Ishikawa (cell line): ENCODE measurements at regions not wholly inside any gene's neighbourhood (a gene's known extent, or its start where the extent isn't known, plus 50 kb on each side); places are given as distances from the start of the nearest gene placed in this dataset.

ENCODE experiments used
- CEBPB ChIP-seq: IDR thresholded peaks from 2 replicates; pipeline ENCODE4 v1.6.1; 2012
- CREB1 ChIP-seq: IDR thresholded peaks from 2 replicates; pipeline ENCODE4 v1.6.1; 2012; ENCODE audit warnings: low read depth
- EGR1 ChIP-seq: IDR thresholded peaks from 2 replicates; pipeline ENCODE4 v1.6.1; 2012
- EP300 ChIP-seq: IDR thresholded peaks from 2 replicates; pipeline ENCODE4 v1.6.1; 2012; ENCODE audit warnings: borderline replicate concordance
- FOXM1 ChIP-seq: IDR thresholded peaks from 2 replicates; pipeline ENCODE4 v1.6.1; 2012; ENCODE audit warnings: low read depth, borderline replicate concordance
- MAX ChIP-seq: IDR thresholded peaks from 2 replicates; pipeline ENCODE4 v1.6.1; 2012
- NFIC ChIP-seq: IDR thresholded peaks from 2 replicates; pipeline ENCODE4 v1.6.1; 2012
- RAD21 ChIP-seq: IDR thresholded peaks from 2 replicates; pipeline ENCODE4 v1.6.1; 2012; ENCODE audit warnings: low read depth
- REST ChIP-seq: IDR thresholded peaks from 2 replicates; pipeline ENCODE4 v1.6.1; 2012; ENCODE audit warnings: low read depth, mild to moderate bottlenecking
- TAF1 ChIP-seq: IDR thresholded peaks from 2 replicates; pipeline ENCODE4 v1.6.1; 2012; ENCODE audit warnings: low read depth, mild to moderate bottlenecking
- TCF12 ChIP-seq: IDR thresholded peaks from 2 replicates; pipeline ENCODE4 v1.6.1; 2012; ENCODE audit warnings: low read depth
- TEAD4 ChIP-seq: IDR thresholded peaks from 2 replicates; pipeline ENCODE4 v1.6.1; 2012
- USF1 ChIP-seq: IDR thresholded peaks from 2 replicates; pipeline ENCODE4 v1.6.1; 2012
- YY1 ChIP-seq: IDR thresholded peaks from 2 replicates; pipeline ENCODE4 v1.6.1; 2012; ENCODE audit warnings: low read depth
- ZBTB7A ChIP-seq: IDR thresholded peaks from 2 replicates; pipeline ENCODE4 v1.6.1; 2012; ENCODE audit warnings: low read depth

- peak; percentile 37 for TF ChIP-seq RAD21
Observed at GRCh38 chr4:132227857-132228165, 921.3 kb upstream of the PCDH10 start.

- TF ChIP-seq USF1 = no peak
- TF ChIP-seq TEAD4 = no peak
Observed at GRCh38 chr4:132228676-132229075, 920.4 kb upstream of the PCDH10 start.

- TF ChIP-seq TEAD4 (no peak), NFIC (no peak), CREB1 (no peak)
Observed at GRCh38 chr4:132230025-132230424, 919.1 kb upstream of the PCDH10 start.

- TF ChIP-seq TCF12 (no peak), USF1 (no peak), REST (no peak)
Observed at GRCh38 chr4:132238697-132239096, 910.4 kb upstream of the PCDH10 start.

GRCh38 chr4:132240081-132240480 is 909.0 kb upstream of the PCDH10 start:
- TF ChIP-seq TCF12 (no peak), EGR1 (no peak), YY1 (no peak), REST (no peak), MAX (no peak), EP300 (no peak), RAD21 (no peak), TAF1 (no peak), TEAD4 (no peak), ZBTB7A (no peak), CREB1 (no peak), NFIC (no peak), FOXM1 (no peak), CEBPB (no peak), USF1 (no peak)

- TF ChIP-seq NFIC (no peak), EGR1 (no peak)
Observed at GRCh38 chr4:132245319-132245718, 903.8 kb upstream of the PCDH10 start.

GRCh38 chr4:132264176-132264575 is 884.9 kb upstream of the PCDH10 start:
- no peak for TF ChIP-seq USF1
- no peak for TF ChIP-seq YY1

- no peak for TF ChIP-seq EGR1
- no peak for TF ChIP-seq NFIC
- TF ChIP-seq MAX = no peak
- no peak for TF ChIP-seq TCF12
- no peak for TF ChIP-seq RAD21
- TF ChIP-seq TAF1 = no peak
- TF ChIP-seq ZBTB7A = no peak
- no peak for TF ChIP-seq TEAD4
- TF ChIP-seq EP300 = no peak
- TF ChIP-seq CEBPB = no peak
- no peak for TF ChIP-seq USF1
- no peak for TF ChIP-seq CREB1
- no peak for TF ChIP-seq FOXM1
- TF ChIP-seq YY1 = no peak
Observed at GRCh38 chr4:132266374-132266773, 882.7 kb upstream of the PCDH10 start.
